ENCODE measurements at regions not wholly inside any gene's neighbourhood (a gene's known extent, or its start where the extent isn't known, plus 50 kb on each side); places are given as distances from the start of the nearest gene placed in this dataset.

GRCh38 chr6:91020744-91021143 lies 433.9 kb upstream of the MAP3K7 start:
- Mint-ChIP-seq H3K36me3 (ENCODE audit: low read depth) (no peaks in the 10 kb centered on the region), H3K27me3 (no peaks in the 10 kb centered on the region), H3K9me3 (no peaks in the 10 kb centered on the region), H3K27ac (no peak overlapping the region), H3K4me1 (no peaks in the 10 kb centered on the region), H3K4me3 (no peak overlapping the region)
- ChIA-PET CTCF (no interaction called here), POLR2A (no interaction called here)
- DNase-seq (no peak), ATAC-seq (ENCODE audit: low read depth) (no peak)
- intact Hi-C loops (cut with micrococcal nuclease), result no loop called here
- no peak for TF ChIP-seq CTCF (IDR thresholded peaks at IDR 0.05)

- POLR2A ChIA-PET, result no interaction called here
- Mint-ChIP-seq H3K27me3 (no peaks in the 10 kb centered on the region), H3K9me3 (no peaks in the 10 kb centered on the region), H3K4me1 (no peaks in the 10 kb centered on the region), H3K27ac (no peak overlapping the region), H3K36me3 (ENCODE audit: low read depth) (no peaks in the 10 kb centered on the region), H3K4me3 (no peak overlapping the region)
- DNase-seq, result no peak
- CTCF ChIA-PET, result no interaction called here
- intact Hi-C loops (cut with micrococcal nuclease), result no loop called here
- TF ChIP-seq CTCF (IDR thresholded peaks at IDR 0.05), result no peak
- ATAC-seq (ENCODE audit: low read depth), result no peak
Measured at GRCh38 chr6:91018586-91018985, 431.7 kb upstream of the MAP3K7 start.

GRCh38 chr6:91013511-91013910 lies 426.6 kb upstream of the MAP3K7 start:
- no peaks in the 10 kb centered on the region for H3K4me1 Mint-ChIP-seq

GRCh38 chr6:90997076-90997475 lies 410.2 kb upstream of the MAP3K7 start:
- intact Hi-C loops (cut with micrococcal nuclease), result no loop called here
- ChIA-PET POLR2A (no interaction called here), CTCF (no interaction called here)
- H3K36me3 Mint-ChIP-seq (ENCODE audit: low read depth), result no peaks in the 10 kb centered on the region
- TF ChIP-seq CTCF (IDR thresholded peaks at IDR 0.05), result no peak
- H3K27ac Mint-ChIP-seq, result no peak overlapping the region
- H3K4me3 Mint-ChIP-seq, result no peak overlapping the region
- no peaks in the 10 kb centered on the region for H3K9me3 Mint-ChIP-seq
- DNase-seq (no peak), ATAC-seq (ENCODE audit: low read depth) (no peak)
- no peaks in the 10 kb centered on the region for H3K4me1 Mint-ChIP-seq
- H3K27me3 Mint-ChIP-seq, result no peaks in the 10 kb centered on the region

More at GRCh38 chr6:91013511-91013910, 426.6 kb upstream of the MAP3K7 start:
- DNase-seq (no peak), ATAC-seq (ENCODE audit: low read depth) (no peak)
- intact Hi-C loops (cut with micrococcal nuclease), result no loop called here
- no peaks in the 10 kb centered on the region for H3K27me3 Mint-ChIP-seq
- CTCF ChIA-PET, result no interaction called here
- POLR2A ChIA-PET, result no interaction called here
- TF ChIP-seq CTCF (IDR thresholded peaks at IDR 0.05), result no peak
- no peak overlapping the region for H3K27ac Mint-ChIP-seq
- H3K4me3 Mint-ChIP-seq, result no peak overlapping the region
- H3K9me3 Mint-ChIP-seq, result no peaks in the 10 kb centered on the region
- no peaks in the 10 kb centered on the region for H3K36me3 Mint-ChIP-seq (ENCODE audit: low read depth)

- no peaks in the 10 kb centered on the region for H3K36me3 Mint-ChIP-seq (ENCODE audit: low read depth)
- intact Hi-C loops (cut with micrococcal nuclease), result no loop called here
- POLR2A ChIA-PET, result no interaction called here
- H3K9me3 Mint-ChIP-seq, result no peaks in the 10 kb centered on the region
- no peak for DNase-seq
- no peak for ATAC-seq (ENCODE audit: low read depth)
- CTCF ChIA-PET, result no interaction called here
- no peak for TF ChIP-seq CTCF (IDR thresholded peaks at IDR 0.05)
- H3K4me1 Mint-ChIP-seq, result no peaks in the 10 kb centered on the region
- H3K4me3 Mint-ChIP-seq, result no peak overlapping the region
- no peak overlapping the region for H3K27ac Mint-ChIP-seq
- H3K27me3 Mint-ChIP-seq, result no peaks in the 10 kb centered on the region
Measured at GRCh38 chr6:90993770-90994169, 406.9 kb upstream of the MAP3K7 start.

Measured in activated B cell treated with CpG ODN at 0.5 μM for 24 hours (primary cell).